Right lobe of liver (tissue), 4 donors: ENCODE measurements at regions not wholly inside any gene's neighbourhood (a gene's known extent, or its start where the extent isn't known, plus 50 kb on each side); places are given as distances from the start of the nearest gene placed in this dataset.

Experiments
- POLR2A ChIP-seq: fragments of 450-650 bp; IDR thresholded peaks from one replicate; pipeline ENCODE4 v1.6.1; 2017; ENCODE audit warnings: antibody characterized with exemption, mild to moderate bottlenecking
- TF ChIP-seq, protein P1 (sequence below), 4 donors: fragments of 200-600 bp in 3 of 4; fragments of 450-650 bp in 1 of 4; IDR thresholded peaks; one replicate each; pipeline versions ENCODE4 v1.5.1 to v1.8.0; 2016 to 2022; ENCODE audit warnings: antibody characterized with exemption in 4 of 4, mild to moderate bottlenecking in 2 of 4
- donor health status: DM: no; HTN: no; CAD: no.
- donor health status: DM: no; HTN: no; CAD: no.
- donor health status: DM: no; HTN: yes; CAD: no.

DNA sequence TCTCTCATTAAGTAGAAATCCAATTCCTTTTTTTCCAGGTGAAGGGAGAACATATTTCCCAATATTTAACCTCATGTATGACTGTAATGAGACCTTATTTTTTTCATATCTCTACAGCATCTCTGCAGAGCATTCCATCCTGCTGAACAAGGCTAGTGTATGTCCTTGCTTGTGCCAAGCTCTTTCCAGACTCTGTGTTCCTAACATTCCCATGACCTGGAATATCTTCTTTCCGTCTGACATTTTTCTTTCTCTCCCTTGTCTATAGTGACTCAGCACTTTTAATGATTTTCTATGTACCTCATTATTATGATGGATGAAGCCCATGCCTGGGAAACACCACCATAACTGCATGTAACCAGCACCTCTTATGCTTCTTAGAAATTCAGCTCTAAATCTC lies 278.3 kb upstream of the NRIP1 start:
- TF ChIP-seq, protein P1, sequence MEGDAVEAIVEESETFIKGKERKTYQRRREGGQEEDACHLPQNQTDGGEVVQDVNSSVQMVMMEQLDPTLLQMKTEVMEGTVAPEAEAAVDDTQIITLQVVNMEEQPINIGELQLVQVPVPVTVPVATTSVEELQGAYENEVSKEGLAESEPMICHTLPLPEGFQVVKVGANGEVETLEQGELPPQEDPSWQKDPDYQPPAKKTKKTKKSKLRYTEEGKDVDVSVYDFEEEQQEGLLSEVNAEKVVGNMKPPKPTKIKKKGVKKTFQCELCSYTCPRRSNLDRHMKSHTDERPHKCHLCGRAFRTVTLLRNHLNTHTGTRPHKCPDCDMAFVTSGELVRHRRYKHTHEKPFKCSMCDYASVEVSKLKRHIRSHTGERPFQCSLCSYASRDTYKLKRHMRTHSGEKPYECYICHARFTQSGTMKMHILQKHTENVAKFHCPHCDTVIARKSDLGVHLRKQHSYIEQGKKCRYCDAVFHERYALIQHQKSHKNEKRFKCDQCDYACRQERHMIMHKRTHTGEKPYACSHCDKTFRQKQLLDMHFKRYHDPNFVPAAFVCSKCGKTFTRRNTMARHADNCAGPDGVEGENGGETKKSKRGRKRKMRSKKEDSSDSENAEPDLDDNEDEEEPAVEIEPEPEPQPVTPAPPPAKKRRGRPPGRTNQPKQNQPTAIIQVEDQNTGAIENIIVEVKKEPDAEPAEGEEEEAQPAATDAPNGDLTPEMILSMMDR (IDR thresholded peaks at IDR 0.05) = no peak
- no peak for TF ChIP-seq POLR2A
